ENCODE measurements at regions not wholly inside any gene's neighbourhood (a gene's known extent, or its start where the extent isn't known, plus 50 kb on each side); places are given as distances from the start of the nearest gene placed in this dataset.
A peak's percentile ranks its signal among the peaks of the same experiment; 100 is the strongest.

- DNase-seq = no peak
Observed at GRCh38 chr9:86652736-86653135, 294.6 kb downstream of the GAS1 start.

- no peak for DNase-seq
Observed at GRCh38 chr9:86649913-86650312, 295.7 kb upstream of the TUT7 start.

- DNase-seq = no peak
Observed at GRCh38 chr9:86648828-86649170, 294.6 kb upstream of the TUT7 start.

- DNase-seq = no peak
Observed at GRCh38 chr9:86648156-86648827, 294.1 kb upstream of the TUT7 start.

GRCh38 chr9:86645303-86645702 lies 291.1 kb upstream of the TUT7 start:
- no peak for DNase-seq

GRCh38 chr9:86644675-86645034 lies 290.4 kb upstream of the TUT7 start:
- no peak for DNase-seq

GRCh38 chr9:86643946-86644674 lies 289.9 kb upstream of the TUT7 start:
- no peak for DNase-seq

GRCh38 chr9:86642721-86643120 lies 288.5 kb upstream of the TUT7 start:
- no peak for DNase-seq

- no peak for DNase-seq
Observed at GRCh38 chr9:86641970-86642369, 287.8 kb upstream of the TUT7 start.

GRCh38 chr9:86639899-86640379 lies 285.7 kb upstream of the TUT7 start:
- DNase-seq = peak; percentile 57

- no peak for DNase-seq
Observed at GRCh38 chr9:86639287-86639686, 285.1 kb upstream of the TUT7 start.

GRCh38 chr9:86638109-86638508 lies 283.9 kb upstream of the TUT7 start:
- no peak for DNase-seq

GRCh38 chr9:86637515-86637914 lies 283.3 kb upstream of the TUT7 start:
- DNase-seq = peak; percentile 59

- DNase-seq = no peak
Observed at GRCh38 chr9:86636519-86636918, 282.3 kb upstream of the TUT7 start.

- DNase-seq = no peak
Observed at GRCh38 chr9:86636038-86636437, 281.8 kb upstream of the TUT7 start.

GRCh38 chr9:86634501-86634900 lies 280.3 kb upstream of the TUT7 start:
- no peak for DNase-seq

- no peak for DNase-seq
Observed at GRCh38 chr9:86633945-86634344, 279.7 kb upstream of the TUT7 start.

GRCh38 chr9:86632537-86632936 lies 278.3 kb upstream of the TUT7 start:
- no peak for DNase-seq

- no peak for DNase-seq
Observed at GRCh38 chr9:86629530-86629929, 275.3 kb upstream of the TUT7 start.

GRCh38 chr9:86626802-86627201 lies 272.6 kb upstream of the TUT7 start:
- no peak for DNase-seq

- DNase-seq = peak; percentile 85
Observed at GRCh38 chr9:86624630-86625029, 270.4 kb upstream of the TUT7 start.

- peak; percentile 73 for DNase-seq
Observed at GRCh38 chr9:86614871-86615849, 260.9 kb upstream of the TUT7 start.

- no peak for DNase-seq
Observed at GRCh38 chr9:86613943-86614342, 259.7 kb upstream of the TUT7 start.
